Neutrophil (primary cell): ENCODE measurements at regions not wholly inside any gene's neighbourhood (a gene's known extent, or its start where the extent isn't known, plus 50 kb on each side); places are given as distances from the start of the nearest gene placed in this dataset.

Experiments used
- H3K27ac ChIP-seq: fragments of 200-600 bp; sonication (generic); 2 replicates; pipeline ENCODE4 v1.5.1; 2016; ENCODE audit warnings: mild to moderate bottlenecking, moderate library complexity
- H3K27me3 ChIP-seq: fragments of 200-600 bp; sonication (generic); 2 replicates; pipeline ENCODE4 v1.6.0; 2016; ENCODE audit warnings: mild to moderate bottlenecking
- H3K36me3 ChIP-seq: fragments of 200-600 bp; sonication (generic); 2 replicates; pipeline ENCODE4 v1.5.1; 2017
- H3K4me1 ChIP-seq, 2 experiments: fragments of 200-600 bp in 1 of 2; sonication (generic) in 1 of 2; 1 replicate in 1 of 2; 2 replicates in 1 of 2; pipeline versions ENCODE4 v1.5.1 to v1.6.1; 2013 to 2016; ENCODE audit warnings: low read depth in 1 of 2, low read length in 1 of 2, mild to moderate bottlenecking in 1 of 2, moderate library complexity in 1 of 2; ENCODE audit not compliant: control insufficient read depth in 1 of 2, insufficient read depth in 1 of 2
- H3K4me3 ChIP-seq, 2 experiments: fragments of 200-600 bp in 1 of 2; sonication (generic) in 1 of 2; 1 replicate in 1 of 2; 2 replicates in 1 of 2; pipeline ENCODE4 v1.5.1; 2013 to 2016; ENCODE audit warnings: low read depth in 1 of 2, low read length in 1 of 2, mild to moderate bottlenecking in 1 of 2, moderate library complexity in 1 of 2
- H3K9me3 ChIP-seq: fragments of 200-600 bp; sonication (generic); 2 replicates; pipeline ENCODE4 v1.5.1; 2016
- TF ChIP-seq, protein P1 (sequence below): fragments of 200-600 bp; sonication (generic); IDR thresholded peaks from 2 replicates; pipeline ENCODE4 v1.5.1; 2016; ENCODE audit warnings: antibody characterized with exemption

DNA sequence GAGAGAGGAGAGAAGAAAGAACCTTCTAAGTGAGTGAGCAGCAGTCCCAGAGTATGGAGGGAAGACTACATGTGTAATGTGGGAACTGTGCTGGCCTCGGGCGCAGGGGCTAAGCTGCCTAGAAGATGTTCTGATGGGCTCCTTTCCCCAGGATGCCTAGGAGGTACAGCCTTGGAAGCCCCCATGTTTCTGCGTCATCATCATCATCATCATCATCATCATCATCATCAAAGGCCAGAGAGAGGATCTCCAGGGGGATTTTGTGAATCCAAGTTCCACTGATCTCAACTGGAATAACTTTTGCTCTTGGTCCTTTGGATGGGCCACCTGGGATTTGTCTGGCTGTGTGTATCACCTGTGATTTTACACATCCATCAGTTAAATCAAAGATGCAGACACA is 86.0 kb downstream of the BUB3 start:
- Histone ChIP-seq H3K4me1 (peaks cover 13 to 21% of the 10 kb centered on the region in 2 experiments), H3K27ac (no peak overlapping the region), H3K9me3 (no peaks in the 10 kb centered on the region), H3K27me3 (no peaks in the 10 kb centered on the region), H3K36me3 (no peaks in the 10 kb centered on the region), H3K4me3 (no peak overlapping the region)
- TF ChIP-seq, protein P1, sequence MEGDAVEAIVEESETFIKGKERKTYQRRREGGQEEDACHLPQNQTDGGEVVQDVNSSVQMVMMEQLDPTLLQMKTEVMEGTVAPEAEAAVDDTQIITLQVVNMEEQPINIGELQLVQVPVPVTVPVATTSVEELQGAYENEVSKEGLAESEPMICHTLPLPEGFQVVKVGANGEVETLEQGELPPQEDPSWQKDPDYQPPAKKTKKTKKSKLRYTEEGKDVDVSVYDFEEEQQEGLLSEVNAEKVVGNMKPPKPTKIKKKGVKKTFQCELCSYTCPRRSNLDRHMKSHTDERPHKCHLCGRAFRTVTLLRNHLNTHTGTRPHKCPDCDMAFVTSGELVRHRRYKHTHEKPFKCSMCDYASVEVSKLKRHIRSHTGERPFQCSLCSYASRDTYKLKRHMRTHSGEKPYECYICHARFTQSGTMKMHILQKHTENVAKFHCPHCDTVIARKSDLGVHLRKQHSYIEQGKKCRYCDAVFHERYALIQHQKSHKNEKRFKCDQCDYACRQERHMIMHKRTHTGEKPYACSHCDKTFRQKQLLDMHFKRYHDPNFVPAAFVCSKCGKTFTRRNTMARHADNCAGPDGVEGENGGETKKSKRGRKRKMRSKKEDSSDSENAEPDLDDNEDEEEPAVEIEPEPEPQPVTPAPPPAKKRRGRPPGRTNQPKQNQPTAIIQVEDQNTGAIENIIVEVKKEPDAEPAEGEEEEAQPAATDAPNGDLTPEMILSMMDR: no peak

DNA sequence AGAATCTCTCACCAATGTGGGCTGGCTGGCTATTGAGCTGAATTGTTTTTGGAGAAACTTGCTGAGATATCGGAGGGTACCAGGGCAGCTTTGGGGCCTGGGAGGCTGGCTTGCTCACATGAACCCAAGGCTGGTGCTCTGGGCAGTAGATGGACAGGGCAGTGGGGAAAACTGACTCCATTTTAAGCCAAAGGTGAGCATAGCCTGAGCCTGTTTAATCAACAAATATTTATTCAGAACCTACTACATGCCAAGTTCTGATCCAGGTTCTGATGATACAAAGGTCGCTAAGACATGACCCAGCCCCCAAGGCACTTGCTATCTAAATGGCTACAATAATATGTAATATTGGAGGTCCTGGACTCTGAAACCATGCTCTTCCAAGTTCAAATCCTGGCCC is 86.6 kb downstream of the BUB3 start:
- Histone ChIP-seq H3K4me3 (no peak overlapping the region), H3K27me3 (no peaks in the 10 kb centered on the region), H3K9me3 (no peaks in the 10 kb centered on the region), H3K4me1 (peaks cover 13 to 21% of the 10 kb centered on the region in 2 experiments), H3K27ac (no peak overlapping the region), H3K36me3 (no peaks in the 10 kb centered on the region)
- TF ChIP-seq, protein P1: no peak

DNA sequence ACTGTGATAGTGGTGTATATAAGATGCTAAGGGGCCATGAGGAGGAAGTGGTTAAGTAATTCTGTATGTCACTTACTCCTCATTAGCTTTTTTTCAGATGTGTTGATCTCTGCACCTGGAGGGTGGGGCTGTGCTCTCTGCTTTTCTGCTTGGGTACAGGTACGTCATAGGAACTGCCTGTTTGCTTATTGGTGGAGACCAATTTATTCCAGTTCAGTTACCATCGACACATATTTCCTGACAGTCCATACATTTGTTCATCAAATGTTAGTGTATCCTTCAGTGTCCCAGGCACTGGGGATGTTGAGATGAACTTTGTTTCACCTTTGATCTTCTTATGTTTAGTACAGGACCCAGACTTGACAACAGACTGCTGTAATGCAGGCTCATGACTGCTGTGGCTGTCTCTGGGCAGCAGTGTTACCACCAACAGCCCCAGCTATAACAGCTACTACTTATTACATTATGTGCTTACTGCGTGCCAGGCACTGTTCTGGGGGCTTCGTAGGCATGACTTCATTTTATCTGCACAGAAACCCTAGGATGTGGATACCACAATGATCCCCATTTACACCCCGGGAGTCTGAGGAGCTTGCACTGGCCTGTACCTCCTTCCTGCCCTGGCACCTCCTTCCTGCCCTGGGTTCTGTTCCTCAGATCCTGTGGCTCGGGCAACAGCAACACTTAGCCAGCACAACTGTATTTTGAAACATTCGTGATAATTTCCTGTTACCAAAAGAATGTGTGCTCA is 87.4 kb downstream of the BUB3 start:
- peaks cover 13 to 21% of the 10 kb centered on the region in 2 experiments for H3K4me1 ChIP-seq
- H3K36me3 ChIP-seq: no peaks in the 10 kb centered on the region
- H3K27me3 ChIP-seq: no peaks in the 10 kb centered on the region
- TF ChIP-seq, protein P1: no peak
- H3K27ac ChIP-seq: peak overlapping the region; percentile 49
- H3K9me3 ChIP-seq: no peaks in the 10 kb centered on the region
- no peak overlapping the region for H3K4me3 ChIP-seq

DNA sequence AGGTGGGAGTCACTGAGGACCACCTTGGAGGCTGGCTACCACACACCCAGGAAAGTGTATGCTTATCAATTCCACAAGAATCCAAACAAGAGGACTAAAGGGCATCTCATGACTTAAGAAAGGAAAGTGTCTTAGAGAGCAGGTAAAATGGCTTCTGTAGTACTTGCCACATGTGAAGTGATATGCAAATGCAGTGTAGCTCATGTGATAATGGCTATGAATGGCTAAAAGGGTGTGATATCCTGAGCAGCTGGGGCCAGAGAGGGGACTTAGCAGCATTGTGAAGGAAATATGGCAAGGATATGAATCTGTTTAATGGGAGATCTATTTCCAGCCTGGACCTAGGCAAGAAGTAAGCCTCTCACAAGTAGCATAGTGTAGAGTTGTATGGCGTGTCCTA is 90.5 kb downstream of the BUB3 start:
- Histone ChIP-seq H3K27ac (no peak overlapping the region), H3K4me1 (peaks cover 13 to 21% of the 10 kb centered on the region in 2 experiments), H3K36me3 (no peaks in the 10 kb centered on the region), H3K4me3 (no peak overlapping the region), H3K9me3 (no peaks in the 10 kb centered on the region), H3K27me3 (no peaks in the 10 kb centered on the region)
- TF ChIP-seq, protein P1: no peak

DNA sequence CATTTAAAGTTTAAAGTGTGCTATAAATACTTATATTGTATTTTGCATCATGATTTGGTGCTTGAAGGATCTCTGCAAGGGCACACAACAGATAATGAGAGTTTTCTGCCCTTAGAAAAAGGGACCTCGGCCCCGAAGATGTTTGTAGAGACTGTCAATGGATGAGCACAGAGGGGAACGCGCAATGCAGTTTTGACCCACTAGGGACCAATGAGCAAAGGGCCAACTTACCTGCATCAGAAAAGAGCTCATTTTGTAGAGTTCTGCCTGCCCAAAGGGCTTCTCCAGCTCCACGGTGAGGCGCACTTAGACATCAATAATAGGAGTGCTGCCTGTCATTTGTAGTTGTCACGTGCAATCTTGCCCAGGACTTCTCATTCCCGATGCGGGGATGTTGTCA is 91.1 kb downstream of the BUB3 start:
- Histone ChIP-seq H3K4me3 (no peak overlapping the region), H3K9me3 (no peaks in the 10 kb centered on the region), H3K36me3 (no peaks in the 10 kb centered on the region), H3K27ac (no peak overlapping the region), H3K27me3 (no peaks in the 10 kb centered on the region), H3K4me1 (peaks cover 13 to 21% of the 10 kb centered on the region in 2 experiments)
- TF ChIP-seq, protein P1: no peak
